Fibroblast of the conjunctiva (primary cell): ENCODE measurements at regions not wholly inside any gene's neighbourhood (a gene's known extent, or its start where the extent isn't known, plus 50 kb on each side); places are given as distances from the start of the nearest gene placed in this dataset.

Experiments used
- DNase-seq: peaks from one replicate; pipeline ENCODE4 v3.0.0-alpha.2; 2010; ENCODE audit warnings: low read depth

GRCh38 chr3:182465301-182466185 is 327.8 kb upstream of the ATP11B start:
- DNase-seq = no peak

GRCh38 chr3:182469086-182469485 is 324.2 kb upstream of the ATP11B start:
- no peak for DNase-seq

GRCh38 chr3:182470187-182470586 is 323.1 kb upstream of the ATP11B start:
- no peak for DNase-seq

- no peak for DNase-seq
Observed at GRCh38 chr3:182473191-182473710, 320.1 kb upstream of the ATP11B start.

- DNase-seq = no peak
Observed at GRCh38 chr3:182478369-182478768, 314.9 kb upstream of the ATP11B start.

- DNase-seq = no peak
Observed at GRCh38 chr3:182479419-182480336, 313.6 kb upstream of the ATP11B start.

- DNase-seq = no peak
Observed at GRCh38 chr3:182482705-182483104, 310.6 kb upstream of the ATP11B start.

- DNase-seq = no peak
Observed at GRCh38 chr3:182484682-182485081, 308.6 kb upstream of the ATP11B start.

- no peak for DNase-seq
Observed at GRCh38 chr3:182485301-182485700, 308.0 kb upstream of the ATP11B start.

- no peak for DNase-seq
Observed at GRCh38 chr3:182486463-182486862, 306.8 kb upstream of the ATP11B start.

- no peak for DNase-seq
Observed at GRCh38 chr3:182487143-182487542, 306.2 kb upstream of the ATP11B start.

GRCh38 chr3:182487611-182488010 is 305.7 kb upstream of the ATP11B start:
- no peak for DNase-seq

- DNase-seq = no peak
Observed at GRCh38 chr3:182490596-182491491, 302.5 kb upstream of the ATP11B start.

- DNase-seq = no peak
Observed at GRCh38 chr3:182491577-182491976, 301.7 kb upstream of the ATP11B start.

- no peak for DNase-seq
Observed at GRCh38 chr3:182492536-182492935, 300.8 kb upstream of the ATP11B start.

- no peak for DNase-seq
Observed at GRCh38 chr3:182500289-182500688, 293.0 kb upstream of the ATP11B start.

- DNase-seq = no peak
Observed at GRCh38 chr3:182501856-182502255, 291.4 kb upstream of the ATP11B start.

- no peak for DNase-seq
Observed at GRCh38 chr3:182503401-182503800, 289.9 kb upstream of the ATP11B start.

GRCh38 chr3:182508919-182509711 is 284.2 kb upstream of the ATP11B start:
- DNase-seq = no peak

GRCh38 chr3:182509844-182510460 is 283.4 kb upstream of the ATP11B start:
- DNase-seq = no peak
